HL-60 (cell line): ENCODE measurements at regions not wholly inside any gene's neighbourhood (a gene's known extent, or its start where the extent isn't known, plus 50 kb on each side); places are given as distances from the start of the nearest gene placed in this dataset.

ENCODE experiments used
- POLR2AphosphoS5 ChIP-seq: IDR thresholded peaks from 2 replicates; pipeline ENCODE4 v1.6.1; 2012; ENCODE audit warnings: low read depth
- TF ChIP-seq, protein P1 (sequence below): IDR thresholded peaks from one replicate; pipeline ENCODE4 v1.5.1; 2011; ENCODE audit warnings: low read length, control low read depth, inconsistent platforms; ENCODE audit not compliant: insufficient read depth

DNA sequence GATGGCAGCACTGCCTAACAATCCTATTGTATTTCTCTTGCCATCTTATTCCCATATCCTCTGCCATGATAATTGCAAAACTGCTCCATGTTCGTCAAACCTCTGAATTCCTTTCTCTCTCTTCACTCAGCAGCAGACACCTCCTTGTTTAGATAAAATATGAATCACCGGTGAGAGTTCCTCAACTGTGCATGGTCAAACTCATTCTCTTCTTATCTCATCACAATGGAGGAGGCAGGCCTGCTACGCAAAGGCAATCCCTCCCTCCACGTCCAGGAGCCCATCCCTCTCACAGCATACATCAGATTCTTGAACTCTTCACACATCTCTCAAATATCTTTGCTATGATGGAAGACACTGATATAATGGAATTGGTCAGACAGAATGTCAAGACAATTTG lies 90.1 kb upstream of the DAAM1 start:
- TF ChIP-seq, protein P1, sequence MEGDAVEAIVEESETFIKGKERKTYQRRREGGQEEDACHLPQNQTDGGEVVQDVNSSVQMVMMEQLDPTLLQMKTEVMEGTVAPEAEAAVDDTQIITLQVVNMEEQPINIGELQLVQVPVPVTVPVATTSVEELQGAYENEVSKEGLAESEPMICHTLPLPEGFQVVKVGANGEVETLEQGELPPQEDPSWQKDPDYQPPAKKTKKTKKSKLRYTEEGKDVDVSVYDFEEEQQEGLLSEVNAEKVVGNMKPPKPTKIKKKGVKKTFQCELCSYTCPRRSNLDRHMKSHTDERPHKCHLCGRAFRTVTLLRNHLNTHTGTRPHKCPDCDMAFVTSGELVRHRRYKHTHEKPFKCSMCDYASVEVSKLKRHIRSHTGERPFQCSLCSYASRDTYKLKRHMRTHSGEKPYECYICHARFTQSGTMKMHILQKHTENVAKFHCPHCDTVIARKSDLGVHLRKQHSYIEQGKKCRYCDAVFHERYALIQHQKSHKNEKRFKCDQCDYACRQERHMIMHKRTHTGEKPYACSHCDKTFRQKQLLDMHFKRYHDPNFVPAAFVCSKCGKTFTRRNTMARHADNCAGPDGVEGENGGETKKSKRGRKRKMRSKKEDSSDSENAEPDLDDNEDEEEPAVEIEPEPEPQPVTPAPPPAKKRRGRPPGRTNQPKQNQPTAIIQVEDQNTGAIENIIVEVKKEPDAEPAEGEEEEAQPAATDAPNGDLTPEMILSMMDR, result no peak
- no peak for TF ChIP-seq POLR2AphosphoS5
